A673 (cell line): ENCODE measurements at regions not wholly inside any gene's neighbourhood (a gene's known extent, or its start where the extent isn't known, plus 50 kb on each side); places are given as distances from the start of the nearest gene placed in this dataset.

Experiments used
- CTCF ChIP-seq: fragments of 300-800, 200-600 bp; sonication (generic); conservative IDR thresholded peaks from 2 replicates; pipeline ENCODE4 v1.5.1; 2017; ENCODE audit warnings: low read depth, mild to moderate bottlenecking, antibody characterized with exemption, low read length, moderate library complexity, mixed read lengths
- EZH2 ChIP-seq: fragments of 200-600 bp; sonication (generic); IDR thresholded peaks from 2 replicates; pipeline ENCODE4 v1.6.1; 2017; ENCODE audit warnings: borderline replicate concordance, low read depth, mild to moderate bottlenecking, mixed read lengths, antibody characterized with exemption, low read length; ENCODE audit not compliant: poor library complexity, severe bottlenecking

GRCh38 chr2:181821049-181821448, 70.5 kb upstream of the ITPRID2 start:
- TF ChIP-seq CTCF (no peak), EZH2 (no peak)
